ENCODE measurements at regions not wholly inside any gene's neighbourhood (a gene's known extent, or its start where the extent isn't known, plus 50 kb on each side); places are given as distances from the start of the nearest gene placed in this dataset.

DNA sequence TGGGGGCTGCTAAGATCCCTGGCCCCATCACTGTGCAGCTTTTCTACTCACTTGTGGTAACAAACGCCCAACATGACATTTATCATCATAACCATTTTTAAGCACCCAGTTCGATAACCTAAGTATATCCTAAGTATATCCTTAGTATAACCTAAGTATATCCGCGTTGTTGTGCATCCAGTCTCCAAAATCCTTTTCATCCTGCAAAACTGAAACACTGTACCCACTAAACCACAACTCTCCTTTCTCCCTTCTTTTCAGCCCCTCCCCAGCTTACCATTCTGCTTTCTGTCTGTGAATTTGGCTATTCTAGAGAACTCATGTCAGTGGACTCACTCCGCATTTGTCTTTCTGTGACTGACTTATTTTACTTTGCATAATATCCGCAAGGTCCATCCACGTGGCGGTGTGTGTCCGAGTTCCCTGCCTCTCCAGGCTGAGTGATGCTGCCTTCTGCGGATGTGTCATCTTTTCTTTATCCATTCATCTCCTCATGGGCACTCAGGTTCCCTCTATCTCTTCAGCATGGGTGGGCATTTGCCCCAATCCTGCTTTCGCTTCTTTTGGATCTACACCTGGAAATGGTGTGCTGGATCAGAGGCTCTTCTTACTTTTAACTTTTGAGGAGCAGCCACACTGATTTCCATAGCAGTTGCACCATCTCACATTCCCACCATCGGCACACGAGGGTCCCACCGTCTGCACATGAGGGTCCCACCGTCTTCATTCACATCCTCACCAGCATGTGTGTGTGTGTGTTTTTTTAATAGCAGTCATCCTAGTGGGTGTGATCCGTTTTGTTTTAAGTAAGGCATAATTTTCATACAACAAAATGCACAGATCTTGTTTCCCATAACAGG, 82.4 kb upstream of the CLDN5 start:
- ChIA-PET CTCF (no interaction called here), POLR2A (no interaction called here), RAD21 (ENCODE audit: low non-redundant PET in 1 of 2, low total read pairs in 2 of 2, uncharacterized antibody in 2 of 2, unreplicated experiment in 2 of 2) (no interaction called here)
- Histone ChIP-seq H3K27me3 (ENCODE audit: insufficient read depth, low read length) (no peaks in the 10 kb centered on the region), H3K9ac (ENCODE audit: low read length) (no peak overlapping the region), H3K27ac (ENCODE audit: low read depth, low read length) (no peak overlapping the region), H3K9me2 (ENCODE audit: insufficient read depth) (no peaks in the 10 kb centered on the region), H3K79me2 (ENCODE audit: insufficient read depth, low read length) (no peaks in the 10 kb centered on the region), H3K4me3 (replicated peaks in 1 of 2; ENCODE audit: low read depth in 1 of 2, low read length in 2 of 2) (no peak overlapping the region), H3K4me2 (ENCODE audit: low read length) (no peak overlapping the region), H2AFZ (ENCODE audit: low read depth, low read length, poor library complexity, severe bottlenecking) (no peak overlapping the region), H3K9me3 (ENCODE audit: control insufficient read depth in 1 of 2, insufficient read depth in 1 of 2, low read depth in 1 of 2, low read length in 2 of 2) (no peaks in the 10 kb centered on the region), H4K20me1 (ENCODE audit: insufficient read depth) (no peaks in the 10 kb centered on the region), H3K36me3 (ENCODE audit: control insufficient read depth in 1 of 2, insufficient read depth in 2 of 2, low read length in 2 of 2) (no peaks in the 10 kb centered on the region), H3K4me1 (ENCODE audit: control insufficient read depth in 1 of 2, insufficient read depth in 2 of 2, low read length in 2 of 2) (no peaks in the 10 kb centered on the region)
- no TSS peak for BruUV-seq (replicated peaks)
- no peak for TF ChIP-seq EZH2 (IDR thresholded peaks at IDR 0.05)
- no peak for TF ChIP-seq EGR1 (IDR thresholded peaks at IDR 0.05; ENCODE audit: low read depth)
- no peak for TF ChIP-seq SIN3A (IDR thresholded peaks at IDR 0.05; ENCODE audit: low read depth)
- TF ChIP-seq, protein P1, sequence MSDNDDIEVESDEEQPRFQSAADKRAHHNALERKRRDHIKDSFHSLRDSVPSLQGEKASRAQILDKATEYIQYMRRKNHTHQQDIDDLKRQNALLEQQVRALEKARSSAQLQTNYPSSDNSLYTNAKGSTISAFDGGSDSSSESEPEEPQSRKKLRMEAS (IDR thresholded peaks at IDR 0.05): no peak
- no peak for TF ChIP-seq REST (IDR thresholded peaks at IDR 0.05; ENCODE audit: low read depth)
- TF ChIP-seq SRF (IDR thresholded peaks at IDR 0.05; ENCODE audit: low read depth): no peak
- TF ChIP-seq POLR2A (IDR thresholded peaks at IDR 0.05; ENCODE audit: borderline replicate concordance, extremely low read depth, insufficient read depth, insufficient read length): no peak
- no peak for TF ChIP-seq SP1 (IDR thresholded peaks at IDR 0.05; ENCODE audit: low read depth)
- TF ChIP-seq, protein P2, sequence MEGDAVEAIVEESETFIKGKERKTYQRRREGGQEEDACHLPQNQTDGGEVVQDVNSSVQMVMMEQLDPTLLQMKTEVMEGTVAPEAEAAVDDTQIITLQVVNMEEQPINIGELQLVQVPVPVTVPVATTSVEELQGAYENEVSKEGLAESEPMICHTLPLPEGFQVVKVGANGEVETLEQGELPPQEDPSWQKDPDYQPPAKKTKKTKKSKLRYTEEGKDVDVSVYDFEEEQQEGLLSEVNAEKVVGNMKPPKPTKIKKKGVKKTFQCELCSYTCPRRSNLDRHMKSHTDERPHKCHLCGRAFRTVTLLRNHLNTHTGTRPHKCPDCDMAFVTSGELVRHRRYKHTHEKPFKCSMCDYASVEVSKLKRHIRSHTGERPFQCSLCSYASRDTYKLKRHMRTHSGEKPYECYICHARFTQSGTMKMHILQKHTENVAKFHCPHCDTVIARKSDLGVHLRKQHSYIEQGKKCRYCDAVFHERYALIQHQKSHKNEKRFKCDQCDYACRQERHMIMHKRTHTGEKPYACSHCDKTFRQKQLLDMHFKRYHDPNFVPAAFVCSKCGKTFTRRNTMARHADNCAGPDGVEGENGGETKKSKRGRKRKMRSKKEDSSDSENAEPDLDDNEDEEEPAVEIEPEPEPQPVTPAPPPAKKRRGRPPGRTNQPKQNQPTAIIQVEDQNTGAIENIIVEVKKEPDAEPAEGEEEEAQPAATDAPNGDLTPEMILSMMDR (IDR thresholded peaks at IDR 0.05 in 2 of 3, conservative IDR thresholded peaks at IDR 0.05 in 1 of 3; ENCODE audit: borderline replicate concordance in 1 of 3, insufficient read depth in 1 of 3, low read depth in 2 of 3, low read length in 2 of 3): no peak
- no peak for TF ChIP-seq ATF3 (IDR thresholded peaks at IDR 0.05)
- no peak for TF ChIP-seq RAD21 (IDR thresholded peaks at IDR 0.05; ENCODE audit: low read depth)
- TF ChIP-seq CEBPB (IDR thresholded peaks at IDR 0.05; ENCODE audit: low read depth): no peak
- no peak for TF ChIP-seq ELF1 (IDR thresholded peaks at IDR 0.05; ENCODE audit: borderline replicate concordance, low read depth)
- TF ChIP-seq ZFX (IDR thresholded peaks at IDR 0.05): no peak
- TF ChIP-seq CBX3 (IDR thresholded peaks at IDR 0.05; ENCODE audit: low read depth): no peak
- TF ChIP-seq, protein P3, sequence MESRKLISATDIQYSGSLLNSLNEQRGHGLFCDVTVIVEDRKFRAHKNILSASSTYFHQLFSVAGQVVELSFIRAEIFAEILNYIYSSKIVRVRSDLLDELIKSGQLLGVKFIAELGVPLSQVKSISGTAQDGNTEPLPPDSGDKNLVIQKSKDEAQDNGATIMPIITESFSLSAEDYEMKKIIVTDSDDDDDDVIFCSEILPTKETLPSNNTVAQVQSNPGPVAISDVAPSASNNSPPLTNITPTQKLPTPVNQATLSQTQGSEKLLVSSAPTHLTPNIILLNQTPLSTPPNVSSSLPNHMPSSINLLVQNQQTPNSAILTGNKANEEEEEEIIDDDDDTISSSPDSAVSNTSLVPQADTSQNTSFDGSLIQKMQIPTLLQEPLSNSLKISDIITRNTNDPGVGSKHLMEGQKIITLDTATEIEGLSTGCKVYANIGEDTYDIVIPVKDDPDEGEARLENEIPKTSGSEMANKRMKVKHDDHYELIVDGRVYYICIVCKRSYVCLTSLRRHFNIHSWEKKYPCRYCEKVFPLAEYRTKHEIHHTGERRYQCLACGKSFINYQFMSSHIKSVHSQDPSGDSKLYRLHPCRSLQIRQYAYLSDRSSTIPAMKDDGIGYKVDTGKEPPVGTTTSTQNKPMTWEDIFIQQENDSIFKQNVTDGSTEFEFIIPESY (IDR thresholded peaks at IDR 0.05; ENCODE audit: extremely low read depth, insufficient replicate concordance, low read length): no peak
- TF ChIP-seq JUND (IDR thresholded peaks at IDR 0.05): no peak
- no peak for DNase-seq (ENCODE audit: low read depth, low spot score)
- intact Hi-C loops (cut with micrococcal nuclease): no loop called here
- no peak for ATAC-seq
